MM.1S (cell line): ENCODE measurements at regions not wholly inside any gene's neighbourhood (a gene's known extent, or its start where the extent isn't known, plus 50 kb on each side); places are given as distances from the start of the nearest gene placed in this dataset.

Experiments used
- EZH2 ChIP-seq: fragments of 300-600 bp; sonication (generic); optimal IDR thresholded peaks from 2 replicates; pipeline ENCODE3; 2017; ENCODE audit warnings: low read depth, mild to moderate bottlenecking, antibody characterized with exemption, low read length, mixed read lengths
- EZH2phosphoT487 ChIP-seq: fragments of 300-600 bp; sonication (generic); IDR thresholded peaks from 2 replicates; pipeline ENCODE4 v1.6.1; 2018; ENCODE audit warnings: antibody characterized with exemption, low read length
- TF ChIP-seq, protein P1 (sequence below): fragments of 300-600 bp; sonication (generic); IDR thresholded peaks from 2 replicates; pipeline ENCODE4 v1.5.1; 2016; ENCODE audit warnings: antibody characterized with exemption, low read length, mixed read lengths

DNA sequence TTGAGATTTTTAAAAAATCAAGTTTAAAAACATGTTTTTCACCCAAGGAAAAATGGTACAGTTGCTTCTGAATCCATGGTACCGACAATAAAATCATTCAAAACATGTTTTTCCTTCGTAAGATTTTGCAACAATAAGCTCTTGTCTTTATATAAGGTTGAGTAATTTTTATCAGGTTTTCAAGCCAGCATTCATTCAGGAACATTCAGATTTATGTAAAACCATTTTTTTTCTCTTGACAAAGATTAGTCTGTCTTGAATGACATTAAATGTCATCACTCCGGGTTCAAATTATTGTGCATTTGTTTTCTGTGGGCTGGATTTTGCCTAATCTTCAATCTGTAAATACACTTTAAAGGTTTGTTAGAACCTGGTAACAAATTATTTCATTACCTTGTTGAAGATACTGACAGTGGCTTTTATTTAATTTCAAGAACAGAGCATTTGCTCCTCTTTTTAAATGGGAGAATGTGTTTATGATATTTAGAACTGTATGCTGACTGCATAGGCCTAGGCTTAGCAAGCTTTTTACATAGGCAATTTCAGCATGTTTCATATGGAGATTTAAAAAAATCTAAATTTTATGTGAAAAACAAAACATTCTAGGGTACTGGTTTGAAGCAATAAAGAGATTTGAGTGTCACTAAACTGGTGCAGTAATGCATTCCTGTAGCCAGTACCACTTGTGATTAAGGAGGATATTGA lies 336.4 kb upstream of the HAND2 start:
- TF ChIP-seq, protein P1, sequence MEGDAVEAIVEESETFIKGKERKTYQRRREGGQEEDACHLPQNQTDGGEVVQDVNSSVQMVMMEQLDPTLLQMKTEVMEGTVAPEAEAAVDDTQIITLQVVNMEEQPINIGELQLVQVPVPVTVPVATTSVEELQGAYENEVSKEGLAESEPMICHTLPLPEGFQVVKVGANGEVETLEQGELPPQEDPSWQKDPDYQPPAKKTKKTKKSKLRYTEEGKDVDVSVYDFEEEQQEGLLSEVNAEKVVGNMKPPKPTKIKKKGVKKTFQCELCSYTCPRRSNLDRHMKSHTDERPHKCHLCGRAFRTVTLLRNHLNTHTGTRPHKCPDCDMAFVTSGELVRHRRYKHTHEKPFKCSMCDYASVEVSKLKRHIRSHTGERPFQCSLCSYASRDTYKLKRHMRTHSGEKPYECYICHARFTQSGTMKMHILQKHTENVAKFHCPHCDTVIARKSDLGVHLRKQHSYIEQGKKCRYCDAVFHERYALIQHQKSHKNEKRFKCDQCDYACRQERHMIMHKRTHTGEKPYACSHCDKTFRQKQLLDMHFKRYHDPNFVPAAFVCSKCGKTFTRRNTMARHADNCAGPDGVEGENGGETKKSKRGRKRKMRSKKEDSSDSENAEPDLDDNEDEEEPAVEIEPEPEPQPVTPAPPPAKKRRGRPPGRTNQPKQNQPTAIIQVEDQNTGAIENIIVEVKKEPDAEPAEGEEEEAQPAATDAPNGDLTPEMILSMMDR = no peak
- TF ChIP-seq EZH2 (no peak), EZH2phosphoT487 (no peak)
